HG03520 (cell line): ENCODE measurements at regions not wholly inside any gene's neighbourhood (a gene's known extent, or its start where the extent isn't known, plus 50 kb on each side); places are given as distances from the start of the nearest gene placed in this dataset.

Experiments used
- ATAC-seq: cut with Tn5 transposase; IDR thresholded peaks from one replicate; pipeline ENCODE4 v1.9.1; 2021; ENCODE audit warnings: mild to moderate bottlenecking, moderate library complexity; ENCODE audit not compliant: unreplicated experiment

DNA sequence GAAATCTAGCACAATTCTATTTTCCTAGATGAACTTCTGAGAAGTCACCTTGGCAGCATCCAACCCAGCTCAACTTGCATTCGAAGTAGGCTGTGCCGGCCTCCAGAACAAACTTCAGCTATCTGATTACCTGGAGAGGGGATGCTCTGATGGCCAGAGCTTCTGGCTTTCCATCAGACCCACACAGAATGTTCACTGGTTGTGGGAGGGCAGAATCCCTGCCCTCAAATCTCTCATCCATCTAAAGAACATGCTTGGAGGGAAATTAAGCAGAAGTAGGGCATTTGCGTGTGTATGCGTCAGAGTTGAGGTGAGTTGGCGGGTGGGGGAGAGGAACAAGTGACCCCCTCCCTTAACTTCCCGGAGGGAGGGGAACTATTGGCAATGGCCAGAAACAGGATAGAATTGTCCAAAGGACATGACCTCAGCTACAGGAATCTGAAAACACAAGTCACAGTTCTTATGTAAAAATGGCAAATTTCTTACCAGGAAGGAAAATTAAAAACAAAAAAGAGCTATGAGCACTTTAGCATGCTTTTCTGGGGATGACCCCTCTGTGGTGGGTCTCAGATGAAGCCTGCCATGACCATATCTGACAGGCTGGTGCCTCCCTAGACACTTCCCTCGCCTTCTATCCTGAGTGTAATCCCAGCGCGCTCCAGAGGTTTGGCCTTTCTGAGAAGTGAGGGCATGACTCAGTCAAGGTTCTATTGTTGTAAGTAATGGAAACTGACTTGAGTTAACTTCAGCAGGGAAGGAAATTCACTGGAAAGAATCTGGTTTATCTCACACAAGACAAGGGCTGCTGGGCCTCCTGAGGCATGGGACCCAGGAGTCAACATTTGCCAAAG lies 278.8 kb downstream of the RPS24 start:
- no peak for ATAC-seq

- no peak for ATAC-seq
Measured at GRCh38 chr10:78313048-78313381, 279.4 kb downstream of the RPS24 start.

- no peak for ATAC-seq
Measured at GRCh38 chr10:78313636-78314035, 280.0 kb downstream of the RPS24 start.

DNA sequence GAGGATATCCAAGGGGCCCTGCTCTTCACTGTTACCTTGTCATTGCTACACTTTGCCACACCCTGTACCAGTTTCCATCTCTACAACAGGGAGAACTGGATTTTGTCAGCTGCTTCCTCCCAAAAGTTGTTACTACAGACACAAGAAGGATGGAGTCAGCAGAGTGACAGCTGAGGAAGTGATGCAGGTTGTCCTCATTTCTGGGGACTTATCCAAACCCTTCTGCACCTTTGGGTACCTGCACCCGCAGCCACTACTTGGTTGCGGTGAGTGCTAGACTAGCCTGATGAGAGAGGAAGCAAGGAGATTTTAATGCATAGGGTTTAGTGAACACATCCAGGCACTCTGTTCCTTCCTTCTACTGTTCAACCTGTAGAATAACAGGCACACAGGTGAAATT lies 281.0 kb downstream of the RPS24 start:
- no peak for ATAC-seq

- ATAC-seq: no peak
Measured at GRCh38 chr10:78316451-78316931, 282.8 kb downstream of the RPS24 start.

- no peak for ATAC-seq
Measured at GRCh38 chr10:78318305-78318704, 284.6 kb downstream of the RPS24 start.

- ATAC-seq: no peak
Measured at GRCh38 chr10:78319371-78319770, 285.7 kb downstream of the RPS24 start.

- ATAC-seq: no peak
Measured at GRCh38 chr10:78319841-78320240, 286.2 kb downstream of the RPS24 start.

GRCh38 chr10:78320506-78320905 lies 286.8 kb downstream of the RPS24 start:
- no peak for ATAC-seq

DNA sequence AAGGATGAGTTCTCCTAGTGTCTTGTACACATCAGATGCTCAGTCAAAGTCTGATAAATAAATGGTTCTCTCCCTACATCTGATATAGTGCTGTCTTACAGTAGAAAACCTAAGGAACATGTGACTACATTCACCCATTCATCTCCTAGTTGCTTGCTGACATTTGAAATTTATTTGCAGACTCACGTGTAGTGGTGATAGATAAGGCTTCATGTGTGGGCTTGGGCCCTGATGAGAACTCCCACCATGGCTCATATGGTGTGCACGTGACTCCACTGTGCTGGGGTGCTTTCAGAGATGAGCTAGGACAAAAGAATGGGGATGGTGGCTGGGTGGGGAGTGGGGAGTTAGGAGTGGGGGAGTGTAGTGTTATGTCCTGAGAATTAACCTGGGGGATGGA lies 287.3 kb downstream of the RPS24 start:
- no peak for ATAC-seq

- no peak for ATAC-seq
Measured at GRCh38 chr10:78321500-78321899, 287.8 kb downstream of the RPS24 start.

DNA sequence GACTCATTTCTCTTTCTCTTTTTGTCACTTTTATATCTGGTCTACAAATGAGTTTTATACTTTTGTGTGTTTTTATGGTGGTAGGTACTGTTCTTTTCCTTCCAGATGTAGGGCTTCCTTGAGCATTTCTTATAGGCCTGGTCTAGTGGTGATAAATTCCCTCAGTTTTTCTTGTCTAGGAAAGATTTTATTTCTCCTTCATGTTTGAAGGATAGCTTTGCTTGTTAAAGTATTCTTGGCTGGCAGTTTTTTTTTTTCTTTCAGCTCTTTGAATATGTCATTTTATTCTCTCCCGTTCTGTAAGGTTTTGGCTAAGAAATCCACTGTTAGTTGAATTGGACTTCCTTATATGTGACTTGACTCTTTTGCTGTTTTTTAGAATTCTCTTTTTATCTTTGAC lies 292.7 kb downstream of the RPS24 start:
- no peak for ATAC-seq

DNA sequence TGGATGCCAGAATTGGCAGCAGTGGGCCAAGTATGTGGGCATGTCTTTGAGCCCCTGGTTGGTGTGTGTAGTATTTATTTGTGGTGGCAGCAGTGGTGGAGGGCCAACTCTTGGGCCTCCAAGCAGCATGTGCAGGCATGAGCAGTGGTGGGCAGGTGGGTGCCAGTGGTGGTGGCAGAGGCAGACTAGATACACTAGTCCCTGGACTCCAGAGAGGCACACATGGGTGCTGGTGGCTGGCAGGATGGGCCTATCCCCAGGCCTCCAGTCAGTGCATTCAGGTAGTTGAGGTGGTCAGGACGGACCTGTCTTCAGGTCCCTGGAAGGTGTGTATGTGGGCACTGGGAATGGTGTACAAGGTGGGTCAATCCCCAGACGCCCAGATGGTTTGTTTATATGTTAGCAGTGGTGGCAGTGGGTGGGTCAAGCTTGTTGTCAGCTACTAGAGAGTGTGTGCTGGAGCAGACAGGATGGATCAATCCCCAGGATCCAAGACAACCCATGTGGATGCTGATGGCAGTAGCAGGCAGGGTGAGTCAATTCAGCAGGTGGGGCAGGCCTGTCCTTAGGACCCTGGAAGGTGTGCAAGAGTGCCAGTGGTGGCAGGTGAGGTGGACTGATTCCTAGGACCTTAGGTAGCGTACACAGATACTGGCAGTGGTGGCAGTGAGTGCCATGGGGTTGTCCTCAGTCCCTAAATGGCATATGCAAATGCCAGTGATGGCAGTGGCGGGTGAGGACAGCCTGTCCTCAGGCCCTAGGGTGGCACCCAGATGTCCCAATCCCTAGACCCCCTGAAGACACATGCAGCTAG lies 294.3 kb downstream of the RPS24 start:
- ATAC-seq: no peak

GRCh38 chr10:78328592-78329404 lies 295.1 kb downstream of the RPS24 start:
- ATAC-seq: no peak

DNA sequence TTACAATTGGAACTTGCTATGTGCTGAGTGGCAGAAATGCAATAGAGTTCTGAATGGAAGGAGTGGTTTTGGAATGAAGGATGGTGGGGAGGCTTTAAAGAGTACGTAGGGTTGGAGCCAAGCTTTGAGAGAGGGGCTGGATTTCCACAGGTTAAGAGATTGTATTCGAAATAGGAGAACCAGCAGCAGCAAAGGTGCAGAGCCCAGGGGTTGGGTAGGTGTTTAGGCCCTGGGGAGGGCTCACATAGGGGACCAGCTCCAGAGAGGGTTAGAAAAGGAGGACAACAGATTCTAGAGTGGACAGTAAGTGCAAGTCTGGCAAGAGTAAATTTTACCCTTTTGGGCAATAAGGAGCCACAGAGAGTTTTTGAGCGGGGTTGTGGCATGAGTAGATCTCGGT lies 297.2 kb downstream of the RPS24 start:
- ATAC-seq: no peak

DNA sequence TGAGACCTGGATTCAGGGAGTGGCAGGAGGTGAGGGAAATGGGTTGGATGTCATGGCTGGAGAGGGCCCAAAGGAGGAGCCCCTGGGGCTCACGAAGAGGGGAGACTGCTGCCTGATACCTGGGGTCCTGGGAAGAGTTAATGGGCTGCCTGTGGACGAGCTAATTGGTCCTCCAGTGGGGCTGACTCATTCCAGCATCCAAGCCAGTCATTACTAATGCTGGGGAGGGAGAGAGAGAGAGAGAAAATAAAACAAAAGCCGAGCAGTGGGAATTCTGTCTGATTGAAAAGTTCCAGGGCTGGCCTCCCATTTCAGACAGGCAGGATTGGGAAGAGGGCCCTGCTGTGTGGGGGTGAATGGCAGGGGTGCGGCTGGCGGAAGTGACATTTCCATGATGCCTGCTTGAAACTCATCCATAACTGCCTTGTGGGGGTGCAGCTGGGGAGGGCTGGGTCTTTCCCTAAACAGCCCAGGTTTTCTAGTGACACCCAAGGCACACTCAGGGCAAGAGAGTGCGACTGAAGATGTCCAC lies 297.8 kb downstream of the RPS24 start:
- ATAC-seq: no peak

GRCh38 chr10:78332012-78332411 lies 298.3 kb downstream of the RPS24 start:
- ATAC-seq: no peak

DNA sequence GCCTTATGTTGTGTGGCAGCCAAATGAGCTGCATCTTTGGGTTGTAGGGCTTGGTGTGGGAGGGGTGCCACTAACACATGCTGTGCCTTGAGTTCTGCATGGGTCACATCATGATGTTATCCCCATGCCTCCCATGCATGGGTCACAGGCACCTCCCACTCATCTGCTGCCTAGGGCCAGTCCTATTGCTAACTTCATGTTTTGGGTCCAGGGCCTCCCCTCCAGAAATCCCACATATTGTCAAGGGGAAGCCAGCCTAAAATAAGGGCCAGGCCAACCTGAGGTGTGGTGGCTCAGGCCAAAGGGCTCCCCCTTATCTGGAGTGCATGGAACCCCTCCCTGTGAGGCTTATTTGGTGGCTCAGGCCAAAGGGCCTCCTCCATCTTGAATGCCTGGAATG lies 299.0 kb downstream of the RPS24 start:
- ATAC-seq: no peak

DNA sequence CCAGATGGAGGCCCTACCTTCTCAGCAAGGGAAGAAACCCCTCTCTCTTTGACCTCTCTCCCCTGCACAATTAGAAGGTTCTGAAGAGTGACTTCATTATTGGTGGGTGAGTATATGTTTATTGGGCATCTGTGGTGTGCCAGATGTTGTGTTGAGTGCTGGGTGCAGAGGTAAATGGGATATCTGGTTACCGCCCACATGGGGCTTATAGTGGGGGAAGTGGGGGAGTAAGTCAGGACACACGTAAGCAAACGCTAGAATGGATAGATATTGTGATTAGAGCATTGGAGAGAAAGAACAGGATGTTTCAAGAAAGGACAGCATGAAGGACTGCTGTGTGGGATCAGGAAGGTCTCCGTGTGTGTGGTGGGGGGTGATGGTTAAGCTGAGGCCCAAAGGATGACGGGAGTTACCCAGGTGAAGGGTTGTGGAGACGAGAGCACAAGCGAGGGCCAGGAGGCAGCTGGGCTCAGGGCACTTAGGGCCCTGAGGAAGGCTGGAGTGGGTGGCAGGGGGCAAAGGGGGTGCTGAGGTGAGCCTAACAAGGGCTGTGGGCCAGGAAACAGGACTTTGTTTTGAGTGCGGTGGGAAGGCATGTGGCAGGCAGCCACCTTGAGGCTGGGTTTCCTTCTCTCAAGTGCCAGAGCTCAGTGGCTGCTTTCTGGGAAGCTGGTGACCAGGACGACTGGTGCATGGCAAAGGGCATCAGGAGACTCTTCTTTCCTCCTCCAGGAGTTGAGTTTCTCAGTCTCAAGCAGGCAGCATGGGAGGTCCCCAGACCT lies 299.9 kb downstream of the RPS24 start:
- no peak for ATAC-seq

GRCh38 chr10:78335371-78335690 lies 301.7 kb downstream of the RPS24 start:
- ATAC-seq: no peak
